ENCODE measurements at regions not wholly inside any gene's neighbourhood (a gene's known extent, or its start where the extent isn't known, plus 50 kb on each side); places are given as distances from the start of the nearest gene placed in this dataset.

DNA sequence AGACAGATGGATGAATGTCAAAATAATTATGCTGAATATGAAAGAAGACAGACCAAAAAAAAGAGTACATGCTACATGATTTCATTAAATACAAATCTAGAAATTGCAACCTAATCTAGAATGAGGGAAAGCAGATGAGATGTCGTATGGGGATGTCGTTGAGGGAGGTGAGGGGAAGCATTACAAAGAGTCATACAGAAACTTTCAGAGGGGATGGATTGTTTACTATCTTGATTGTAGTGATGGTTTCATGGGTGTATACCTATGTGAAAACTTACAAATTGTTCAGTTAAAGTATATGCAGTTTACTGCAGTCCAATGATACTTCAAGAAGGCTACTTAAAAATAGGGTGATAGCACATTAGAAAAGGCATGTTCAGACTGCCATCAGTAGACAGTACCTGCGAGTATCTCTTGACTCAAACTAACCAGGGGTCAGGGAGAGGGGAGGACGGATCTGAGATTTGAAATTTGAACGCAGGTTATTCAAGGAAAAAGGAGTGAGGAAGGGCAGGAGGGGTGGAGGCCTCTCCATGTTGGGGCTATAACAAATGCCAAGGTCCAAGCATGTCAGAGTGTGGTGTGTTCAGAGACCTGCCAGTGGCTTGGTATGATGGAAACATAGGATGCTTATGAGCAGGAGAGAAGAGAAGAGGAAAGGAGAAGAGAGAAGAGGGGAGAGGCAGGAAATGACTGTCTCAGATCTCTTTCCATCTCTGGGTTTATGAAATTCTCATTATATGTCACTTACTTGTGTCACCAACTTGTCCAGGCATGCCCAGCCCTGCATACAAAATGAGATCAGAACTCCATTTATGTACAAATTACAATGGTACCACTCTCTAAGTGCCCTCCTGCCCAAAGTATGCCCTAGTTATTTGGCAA is 257.3 kb upstream of the CXCR4 start:
- no peak for DNase-seq

- no peak for DNase-seq
Measured at GRCh38 chr2:136373841-136374240, 255.9 kb upstream of the CXCR4 start.

DNA sequence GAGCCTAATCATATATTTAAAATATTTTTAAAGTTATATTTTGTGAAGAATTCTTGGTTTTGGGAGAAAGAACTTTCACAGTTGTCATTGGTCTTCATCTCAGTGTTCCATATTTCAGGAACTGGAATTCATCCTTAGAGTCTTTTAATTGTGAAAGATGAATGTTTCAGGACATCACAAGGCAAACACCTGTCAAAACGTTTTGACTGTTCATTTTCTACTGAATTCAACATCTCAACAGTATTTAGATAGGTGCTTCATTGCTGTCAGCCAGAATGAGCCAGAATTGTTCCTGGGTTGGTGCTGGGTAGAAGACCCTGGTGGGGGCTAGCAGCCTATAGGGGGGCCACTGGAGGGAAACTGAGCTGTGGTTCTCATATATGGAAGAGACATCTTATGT is 255.1 kb upstream of the CXCR4 start:
- no peak for DNase-seq

DNA sequence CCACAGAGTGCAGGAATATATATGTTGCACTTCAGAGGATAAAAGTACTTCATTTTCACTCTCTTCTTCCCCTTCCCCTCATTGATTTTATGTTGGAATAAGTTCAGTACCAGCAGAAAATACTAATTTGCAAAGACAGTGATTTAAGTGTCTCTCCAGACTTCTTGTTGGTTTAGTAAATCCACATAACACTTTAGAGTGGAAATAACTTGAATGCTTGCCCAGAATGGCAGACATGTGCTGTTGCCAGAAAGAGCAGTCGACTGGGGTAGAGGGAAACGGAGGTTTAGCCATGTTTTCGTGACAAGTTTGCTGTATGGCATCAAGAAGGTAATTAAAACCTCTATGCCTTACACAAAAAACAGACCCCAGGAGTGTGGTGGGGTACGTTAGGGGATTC is 246.0 kb upstream of the CXCR4 start:
- DNase-seq, result peak; percentile 45 to 53

DNA sequence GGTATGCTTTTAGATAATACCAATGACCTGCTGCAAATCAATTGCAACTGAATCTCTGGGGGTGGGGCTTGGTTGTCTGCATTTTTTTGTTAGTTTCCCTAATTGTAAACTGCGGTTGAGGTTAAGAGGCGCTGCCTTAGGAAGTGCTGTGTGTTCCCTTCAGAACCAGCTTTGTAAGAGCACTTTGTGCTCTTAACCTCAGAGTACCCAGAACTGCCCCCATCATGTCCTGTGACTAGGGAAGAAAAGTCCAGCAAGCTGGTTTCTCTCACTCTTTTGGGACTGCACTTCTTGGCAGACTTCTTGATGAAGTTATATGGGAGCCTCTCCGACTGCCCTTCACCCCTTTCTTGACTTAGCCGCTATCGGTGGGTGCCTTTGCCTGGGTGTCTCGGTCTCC is 245.5 kb upstream of the CXCR4 start:
- peak in 1 of 2 donors; percentile 9 for DNase-seq

- no peak for DNase-seq
Measured at GRCh38 chr2:136362676-136363390, 244.9 kb upstream of the CXCR4 start.

GRCh38 chr2:136361521-136361920 is 243.6 kb upstream of the CXCR4 start:
- DNase-seq, result no peak

GRCh38 chr2:136360790-136361189 is 242.8 kb upstream of the CXCR4 start:
- no peak for DNase-seq

DNA sequence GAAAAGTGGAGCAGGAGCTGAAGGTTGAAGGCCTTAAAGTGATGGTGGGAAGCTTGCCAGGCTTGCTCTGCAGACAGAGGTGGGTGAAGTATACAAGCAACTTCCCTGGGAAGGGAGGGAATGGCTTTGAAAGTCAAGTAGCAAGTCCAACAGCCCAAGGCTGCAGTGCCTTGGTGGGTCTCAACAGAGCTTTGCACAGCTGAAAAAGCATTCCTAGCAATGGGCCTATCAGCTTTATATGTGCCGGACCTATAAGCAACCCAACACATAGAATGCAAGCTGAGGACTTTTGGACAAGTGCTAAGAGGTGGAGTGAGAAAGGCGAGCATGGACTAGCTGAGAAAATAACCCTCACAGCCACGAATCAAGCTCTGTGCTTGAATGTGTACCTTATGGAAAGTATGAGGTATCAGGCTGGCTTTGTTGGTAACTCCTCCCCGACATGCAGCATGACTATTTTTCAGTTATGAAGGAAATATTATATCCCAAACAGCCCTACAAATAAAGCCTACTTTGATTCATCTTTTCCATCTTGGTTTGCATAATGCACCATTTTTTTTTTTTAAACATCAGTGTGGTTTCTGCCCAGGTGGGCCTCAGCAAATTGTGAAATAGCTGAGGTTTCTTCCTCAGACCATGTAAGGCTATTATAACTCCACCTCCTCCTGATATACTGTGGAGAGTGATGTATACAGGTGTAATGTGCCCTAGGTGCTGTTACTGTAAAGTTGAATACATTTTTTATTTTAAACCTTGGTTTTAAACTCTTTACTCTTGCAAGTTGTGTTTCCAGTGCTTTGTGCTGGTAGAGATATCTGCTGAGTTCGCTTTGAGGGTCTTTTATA is 241.4 kb upstream of the CXCR4 start:
- DNase-seq, result no peak

GRCh38 chr2:136358576-136358975 is 240.6 kb upstream of the CXCR4 start:
- no peak for DNase-seq

DNA sequence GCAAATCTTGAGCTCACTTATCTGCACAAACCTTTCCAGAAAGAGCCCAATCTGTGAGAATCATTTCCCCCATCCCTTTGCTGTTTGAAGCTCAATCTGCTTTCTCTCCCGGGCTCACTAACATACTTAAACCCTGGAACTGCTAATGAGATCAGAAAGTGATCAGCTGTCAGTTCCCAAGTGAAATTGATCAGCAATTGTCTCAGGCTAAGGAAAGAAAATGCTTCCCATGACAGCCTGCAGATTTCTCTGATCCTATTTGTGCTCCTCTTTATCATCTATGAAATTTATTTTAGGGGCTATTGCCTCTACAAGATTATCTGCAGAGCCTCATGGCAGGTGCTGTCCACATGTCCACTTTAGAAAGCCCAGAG is 239.0 kb upstream of the CXCR4 start:
- no peak for DNase-seq

DNA sequence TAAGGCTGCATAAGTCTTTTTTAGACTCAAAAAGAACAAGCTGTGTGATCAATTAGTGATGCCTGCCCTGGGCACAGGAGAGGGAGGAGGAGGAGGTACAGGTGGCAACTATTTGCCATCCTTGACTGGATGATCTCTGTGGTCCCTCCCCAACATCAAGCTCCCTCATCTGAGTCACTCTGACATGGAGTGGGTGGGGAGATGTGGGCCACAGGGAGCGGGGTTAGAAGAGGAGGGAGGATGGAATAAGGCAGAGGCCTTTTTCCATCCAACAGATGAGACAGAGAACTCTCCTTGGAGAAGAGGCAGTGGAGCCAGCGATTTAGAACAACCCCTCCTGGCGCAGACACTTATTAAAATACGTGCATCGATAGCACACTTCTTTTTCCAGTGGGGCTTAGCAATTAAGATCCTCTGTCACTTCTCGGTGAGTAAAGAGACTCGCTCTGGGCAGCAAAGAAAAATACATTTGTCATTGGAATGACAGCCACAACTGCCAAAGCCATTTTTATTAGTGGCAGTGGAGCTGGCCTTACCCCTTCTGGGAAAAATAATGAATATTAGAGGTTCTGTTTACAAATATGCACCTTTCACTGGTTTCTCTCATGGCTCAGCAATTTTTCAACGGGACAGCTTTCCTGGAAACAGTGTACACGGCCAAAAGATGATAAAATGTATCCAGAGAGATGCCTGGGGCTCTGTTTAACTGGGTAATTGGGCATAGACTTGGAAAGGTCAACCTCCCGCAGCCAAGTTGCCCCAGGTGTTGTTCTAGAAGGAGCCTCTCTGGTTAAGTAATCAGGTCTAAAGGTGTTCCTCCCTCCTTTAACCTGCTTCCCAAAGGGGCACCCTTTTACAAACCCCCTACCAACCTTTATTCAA is 238.4 kb upstream of the CXCR4 start:
- no peak for DNase-seq

DNA sequence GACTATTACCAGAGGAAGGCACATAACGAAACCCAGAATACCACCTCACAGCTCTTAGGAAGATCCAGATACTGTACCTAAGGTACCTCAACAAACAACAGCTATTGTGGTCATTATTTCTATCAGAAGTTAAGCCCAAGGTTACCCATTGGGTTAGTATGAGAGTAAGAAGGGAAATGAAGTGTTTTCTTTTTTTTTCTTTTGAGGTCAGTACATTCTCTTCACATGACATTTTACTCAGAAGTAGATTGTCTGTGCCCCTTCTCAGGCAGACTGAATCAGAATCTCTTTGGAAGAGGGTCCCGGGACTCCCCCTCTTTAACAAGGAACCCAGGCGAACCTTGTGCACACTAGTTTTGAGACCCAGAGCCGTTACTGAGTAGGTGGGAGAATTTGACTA is 233.7 kb upstream of the CXCR4 start:
- DNase-seq, result no peak

- no peak for DNase-seq
Measured at GRCh38 chr2:136347981-136348380, 230.0 kb upstream of the CXCR4 start.

DNA sequence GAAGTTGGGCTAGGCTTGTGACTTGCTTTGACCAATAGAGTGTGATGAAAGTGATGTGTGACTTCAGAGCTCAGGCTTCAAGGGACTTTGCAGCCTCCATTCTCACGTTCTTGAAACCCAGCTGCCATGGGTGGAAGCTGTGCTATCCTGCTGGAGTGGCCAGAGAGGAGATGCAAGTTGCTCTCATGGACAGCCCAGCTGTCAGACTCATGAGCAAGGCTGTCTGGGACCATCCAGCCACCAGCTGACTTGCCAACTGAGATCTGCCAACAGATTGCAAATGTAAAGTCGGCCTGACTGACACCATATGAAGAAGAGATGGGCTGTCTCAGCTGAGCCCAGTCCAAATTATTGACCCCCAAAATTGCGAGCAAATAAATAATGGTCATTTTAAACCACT is 226.4 kb upstream of the CXCR4 start:
- no peak for DNase-seq

DNA sequence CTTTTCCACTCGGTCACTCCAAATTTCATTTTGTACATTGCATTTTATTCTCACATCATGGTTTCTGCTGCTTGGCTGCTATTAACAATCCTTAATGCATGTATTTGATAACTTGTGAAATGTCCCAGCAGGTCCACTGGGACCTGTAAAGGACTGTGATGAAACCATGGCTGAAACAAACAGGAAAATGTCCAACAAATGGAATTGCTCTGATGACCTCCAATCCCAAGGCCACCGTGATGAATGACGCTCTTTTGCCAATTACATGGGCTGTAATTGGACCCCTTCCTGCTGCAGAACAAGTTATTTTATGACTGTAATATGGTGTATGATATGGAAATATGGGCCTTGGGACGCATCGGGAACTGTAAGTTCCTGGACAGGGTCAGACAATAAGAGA is 224.2 kb upstream of the CXCR4 start:
- no peak for DNase-seq

DNA sequence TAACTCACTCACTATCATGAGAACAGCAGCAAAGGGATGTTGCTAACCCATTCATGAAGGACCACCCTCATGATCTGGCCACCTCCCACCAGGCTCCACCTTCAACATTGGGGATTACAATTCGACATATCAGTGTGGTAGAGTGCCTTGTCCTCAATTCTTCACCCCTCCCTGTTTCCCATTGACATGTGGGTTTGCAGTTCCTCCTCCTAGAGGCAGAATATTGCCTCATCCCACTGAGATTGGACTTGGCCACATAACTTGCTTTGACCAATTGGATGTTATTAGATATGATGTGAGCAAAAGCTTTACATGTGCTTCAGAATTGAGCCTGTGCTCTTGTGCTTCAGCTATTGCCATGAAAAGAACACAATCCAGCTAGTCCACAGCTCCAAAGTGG is 217.0 kb upstream of the CXCR4 start:
- no peak for DNase-seq

GRCh38 chr2:136332436-136333095 is 214.6 kb upstream of the CXCR4 start:
- DNase-seq, result no peak

GRCh38 chr2:136331226-136331625 is 213.3 kb upstream of the CXCR4 start:
- no peak for DNase-seq

- no peak for DNase-seq
Measured at GRCh38 chr2:136328207-136328795, 210.4 kb upstream of the CXCR4 start.

Data from right lung (tissue), 2 donors.